MM.1S (cell line): ENCODE measurements at regions not wholly inside any gene's neighbourhood (a gene's known extent, or its start where the extent isn't known, plus 50 kb on each side); places are given as distances from the start of the nearest gene placed in this dataset.

Source experiments
- CTCF ChIP-seq: fragments of 300-600 bp; sonication (generic); IDR thresholded peaks from 2 replicates; pipeline ENCODE4 v1.5.1; 2016; ENCODE audit warnings: antibody characterized with exemption, low read length, mixed read lengths
- EZH2 ChIP-seq: fragments of 300-600 bp; sonication (generic); optimal IDR thresholded peaks from 2 replicates; pipeline ENCODE3; 2017; ENCODE audit warnings: low read depth, mild to moderate bottlenecking, antibody characterized with exemption, low read length, mixed read lengths

- no peak for TF ChIP-seq EZH2
- TF ChIP-seq CTCF = no peak
These were observed 254.4 kb upstream of the POU3F1 start for GRCh38 chr1:38301040-38301439.
